HG03460 (cell line): ENCODE measurements at regions not wholly inside any gene's neighbourhood (a gene's known extent, or its start where the extent isn't known, plus 50 kb on each side); places are given as distances from the start of the nearest gene placed in this dataset.
"Not testable (repeated sequence)": the region's sequence is repeated elsewhere in the genome, so short reads cannot be mapped to it uniquely, and the experiment has no call there.

Source experiments
- ATAC-seq: cut with Tn5 transposase; IDR thresholded peaks from one replicate; pipeline ENCODE4 v1.9.1; 2021; ENCODE audit not compliant: unreplicated experiment

GRCh38 chr4:82097504-82097903 lies 276.3 kb downstream of the HNRNPD start:
- ATAC-seq = no peak

GRCh38 chr4:82090717-82091116 lies 283.1 kb downstream of the HNRNPD start:
- no peak for ATAC-seq

- no peak for ATAC-seq
Measured at GRCh38 chr4:82084747-82085146, 289.0 kb downstream of the HNRNPD start.

DNA sequence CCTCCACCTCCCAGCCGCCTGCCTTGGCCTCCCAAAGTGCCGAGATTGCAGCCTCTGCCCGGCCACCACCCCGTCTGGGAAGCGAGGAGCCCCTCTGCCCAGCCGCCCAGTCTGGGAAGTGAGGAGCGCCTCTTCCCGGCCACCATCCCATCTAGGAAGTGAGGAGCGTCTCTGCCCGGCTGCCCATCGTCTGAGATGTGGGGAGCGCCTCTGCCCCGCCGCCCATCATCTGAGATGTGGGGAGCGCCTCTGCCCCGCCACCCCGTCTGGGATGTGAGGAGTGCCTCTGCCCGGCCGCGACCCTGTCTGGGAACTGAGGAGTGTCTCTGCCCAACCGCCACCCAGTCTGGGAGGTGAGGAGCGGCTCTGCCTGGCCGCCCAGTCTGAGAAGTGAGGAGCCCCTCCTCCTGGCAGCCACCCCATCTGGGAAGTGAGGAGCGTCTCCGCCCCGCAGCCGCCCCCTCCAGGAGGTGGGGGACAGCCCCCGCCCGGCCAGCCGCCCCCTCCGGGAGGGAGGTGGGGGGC lies 296.3 kb downstream of the HNRNPD start:
- ATAC-seq = not testable (repeated sequence)

GRCh38 chr4:82076809-82077208 lies 297.0 kb downstream of the HNRNPD start:
- ATAC-seq = no peak

DNA sequence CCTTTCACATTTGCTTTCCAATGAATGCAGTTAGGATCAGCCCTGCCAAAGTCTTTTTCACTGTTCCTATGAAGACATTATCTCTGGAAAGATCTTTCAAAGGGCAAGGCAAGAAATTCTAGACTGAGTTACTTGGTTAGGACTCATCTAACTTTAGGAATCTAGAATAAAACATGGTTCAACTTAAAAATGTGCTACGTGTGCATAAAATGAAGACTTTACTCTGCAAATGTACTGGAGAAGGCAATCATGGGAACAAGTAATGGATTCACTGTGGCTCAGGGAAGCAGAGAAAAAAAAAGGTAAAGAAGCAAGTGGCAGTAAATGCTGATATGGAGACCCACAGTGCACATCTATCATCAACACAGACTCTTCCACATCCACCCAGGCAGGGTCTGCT lies 297.4 kb downstream of the HNRNPD start:
- no peak for ATAC-seq

- no peak for ATAC-seq
Measured at GRCh38 chr4:82071951-82072350, 301.8 kb downstream of the HNRNPD start.

DNA sequence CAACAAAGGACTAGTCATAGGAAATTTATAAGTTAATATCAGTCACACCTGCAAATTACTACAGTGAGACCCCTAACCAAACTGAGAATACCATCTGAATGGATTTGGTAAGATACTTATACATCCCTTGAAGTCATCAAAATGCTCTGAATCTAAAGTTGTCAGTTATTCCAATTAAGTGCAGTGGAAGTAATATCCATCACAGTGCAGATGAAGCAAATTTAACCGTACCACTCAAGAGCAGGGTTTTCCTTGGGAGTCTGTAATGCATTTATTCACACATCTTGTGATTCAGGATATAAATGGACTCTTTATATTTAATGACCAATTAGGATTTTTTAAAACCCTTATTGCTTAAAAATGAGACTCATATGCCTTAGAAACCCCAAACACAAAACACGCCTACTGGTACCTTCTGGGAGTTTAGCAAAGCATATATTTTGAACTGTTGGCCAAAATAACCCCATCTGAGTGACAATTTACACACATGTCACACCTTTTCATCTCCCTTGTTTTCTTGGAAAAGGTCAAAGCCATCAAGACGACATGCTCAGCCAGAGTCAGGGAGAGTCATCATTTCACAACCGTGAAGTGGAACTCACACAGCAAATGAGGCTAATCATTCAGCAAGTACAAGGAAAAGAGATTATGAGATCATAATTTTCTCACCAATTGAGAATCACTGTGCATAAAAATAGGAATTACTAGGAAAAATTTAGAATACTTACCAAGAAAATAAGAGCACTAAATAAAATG lies 303.7 kb downstream of the HNRNPD start:
- no peak for ATAC-seq

GRCh38 chr4:82063017-82063416 lies 310.8 kb downstream of the HNRNPD start:
- no peak for ATAC-seq

GRCh38 chr4:82057990-82058544 lies 315.7 kb downstream of the HNRNPD start:
- ATAC-seq = no peak

DNA sequence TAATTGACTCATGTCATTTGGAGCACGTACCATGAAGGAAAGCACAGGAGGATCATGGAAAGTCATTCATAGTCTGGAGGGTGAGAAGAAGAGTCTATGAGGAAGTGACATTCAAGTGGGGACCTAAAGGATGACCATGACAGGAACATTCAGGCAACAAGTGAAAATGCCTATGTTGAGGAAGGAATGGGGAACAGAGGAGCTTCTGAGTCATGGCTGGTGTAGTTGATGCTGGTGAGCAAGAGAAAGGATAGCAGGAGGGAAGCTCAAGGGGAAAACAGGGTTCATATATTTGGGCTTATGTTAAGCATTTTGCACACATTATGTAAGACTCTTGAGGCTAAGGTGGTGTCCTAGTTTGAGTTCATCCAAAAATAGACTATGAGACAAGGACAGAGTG lies 318.6 kb downstream of the HNRNPD start:
- no peak for ATAC-seq

- no peak for ATAC-seq
Measured at GRCh38 chr4:82053396-82053795, 320.4 kb downstream of the HNRNPD start.

GRCh38 chr4:82050796-82051195 lies 323.0 kb downstream of the HNRNPD start:
- no peak for ATAC-seq

DNA sequence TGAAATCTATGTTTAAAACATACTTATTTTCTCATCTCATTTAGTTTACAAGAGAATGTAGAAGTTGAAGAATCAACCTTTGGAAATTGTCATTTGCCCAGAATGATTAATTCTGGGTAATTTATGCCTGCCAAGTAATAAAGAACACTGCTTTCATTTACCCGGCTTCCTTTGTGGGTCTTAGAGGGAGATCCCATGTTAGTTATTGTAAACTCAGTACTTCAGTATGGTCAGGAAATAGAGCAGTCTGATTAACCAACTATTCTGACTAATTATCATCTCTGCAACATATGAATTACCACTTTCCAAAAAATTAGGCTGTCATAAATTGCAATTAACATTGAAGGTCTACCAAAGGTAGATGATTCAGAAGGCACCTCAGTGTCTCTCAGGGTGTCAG lies 324.5 kb downstream of the HNRNPD start:
- no peak for ATAC-seq

GRCh38 chr4:82047731-82048130 lies 326.1 kb downstream of the HNRNPD start:
- no peak for ATAC-seq

GRCh38 chr4:82046796-82047195 lies 327.0 kb downstream of the HNRNPD start:
- ATAC-seq = no peak

GRCh38 chr4:82045267-82045666 lies 328.5 kb downstream of the HNRNPD start:
- no peak for ATAC-seq

DNA sequence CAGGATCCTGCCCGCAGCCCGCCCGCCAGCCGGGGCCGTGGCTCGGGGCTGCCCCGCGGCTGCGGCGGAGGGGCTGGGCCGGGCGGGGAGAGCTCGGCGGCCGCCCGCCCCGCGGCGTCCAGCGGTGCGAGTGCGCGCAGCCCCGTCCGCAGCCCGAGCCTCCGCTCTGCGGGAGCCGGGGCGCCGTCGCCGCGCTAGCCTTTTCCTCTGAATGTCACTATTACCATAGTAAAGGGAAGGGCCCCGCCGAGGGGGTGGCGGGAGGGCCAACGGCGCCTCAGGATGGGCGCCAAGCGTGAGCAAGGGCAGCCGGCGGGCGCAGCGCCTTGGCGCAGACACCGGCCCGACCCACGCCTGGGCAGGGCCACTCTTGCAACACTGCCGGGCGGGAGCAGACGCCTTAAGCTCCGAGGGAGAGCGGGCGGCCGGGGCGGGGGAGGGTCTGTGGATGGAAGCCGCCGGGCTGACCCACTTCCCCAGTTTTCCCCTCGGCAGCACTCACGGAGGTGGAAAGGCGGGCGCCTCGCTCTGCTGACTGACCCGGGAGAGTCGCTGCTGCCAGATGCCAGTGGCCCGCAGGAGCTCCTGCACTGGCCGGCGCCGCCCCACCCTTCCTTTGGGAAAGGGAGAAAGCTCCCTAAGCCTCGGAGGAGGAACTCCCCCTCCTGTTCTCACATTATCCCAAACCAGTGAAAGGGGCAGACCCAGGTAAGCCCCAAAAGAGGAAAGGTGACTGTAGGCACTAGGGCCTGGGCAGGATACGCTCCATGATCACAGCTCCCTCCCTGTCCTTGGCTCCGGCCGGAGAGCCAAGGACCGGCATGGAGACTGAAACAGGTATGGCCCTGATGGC lies 329.4 kb downstream of the HNRNPD start:
- ATAC-seq = no peak

DNA sequence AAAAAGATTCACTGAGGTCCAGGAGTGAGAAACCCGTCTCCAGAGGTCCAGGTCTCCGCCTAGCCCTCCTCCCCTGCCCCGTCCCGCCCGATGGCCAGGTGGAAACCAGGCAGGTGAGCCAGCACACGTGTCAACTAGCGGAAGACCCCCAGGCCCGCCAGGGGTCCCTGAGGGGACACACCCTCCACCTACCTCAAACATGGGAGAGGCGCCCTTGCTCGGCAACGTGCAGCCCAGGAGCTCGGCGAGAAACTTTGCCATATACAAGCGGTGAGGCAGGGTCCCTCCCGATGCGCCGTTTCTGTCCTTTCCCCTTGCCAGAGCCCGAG lies 330.0 kb downstream of the HNRNPD start:
- no peak for ATAC-seq

- ATAC-seq = no peak
Measured at GRCh38 chr4:82043081-82043808, 330.5 kb downstream of the HNRNPD start.

GRCh38 chr4:82042042-82042441 lies 331.7 kb downstream of the HNRNPD start:
- no peak for ATAC-seq
